Gastrocnemius medialis (tissue), 4 donors: ENCODE measurements at regions not wholly inside any gene's neighbourhood (a gene's known extent, or its start where the extent isn't known, plus 50 kb on each side); places are given as distances from the start of the nearest gene placed in this dataset.

Experiments
- ATAC-seq, 2 donors: fragments of 150-250 bp; one replicate each; pipeline ENCODE4 v1.9.1; 2016
- DNase-seq, 2 donors: peaks; one replicate each; pipeline ENCODE4 v3.0.0-alpha.2; 2019
- H3K27ac ChIP-seq, 4 donors: fragments of 200-600 bp; sonication (generic); 1 replicate in 1 of 4; 2 replicates in 3 of 4; pipeline ENCODE4 v1.5.1; 2016 to 2018; ENCODE audit warnings: mild to moderate bottlenecking in 2 of 4, moderate library complexity in 1 of 4
- H3K27me3 ChIP-seq, 3 donors: fragments of 200-600 bp; sonication (generic) in 2 of 3; 1 replicate in 1 of 3; 2 replicates in 2 of 3; pipeline versions ENCODE4 v1.5.1 to v1.6.0; 2016 to 2019; ENCODE audit warnings: mild to moderate bottlenecking in 1 of 3, moderate library complexity in 1 of 3
- H3K36me3 ChIP-seq, 2 donors: fragments of 200-600 bp; sonication (generic) in 1 of 2; one replicate each; pipeline ENCODE4 v1.5.1; 2017 to 2018
- H3K4me1 ChIP-seq, 2 donors: fragments of 200-600 bp; sonication (generic) in 1 of 2; one replicate each; pipeline ENCODE4 v1.5.1; 2016 to 2017; ENCODE audit warnings: mild to moderate bottlenecking in 2 of 2
- H3K4me3 ChIP-seq, 4 donors: fragments of 200-600 bp; sonication (generic) in 3 of 4; 1 replicate in 1 of 4; 2 replicates in 3 of 4; pipeline ENCODE4 v1.5.1; 2016 to 2019; ENCODE audit warnings: mild to moderate bottlenecking in 2 of 4
- H3K9me3 ChIP-seq, 3 donors: fragments of 200-600 bp; sonication (generic) in 2 of 3; 1 replicate in 1 of 3; 2 replicates in 2 of 3; pipeline ENCODE4 v1.5.1; 2016 to 2019
- CTCF ChIP-seq, 5 experiments: fragments of 450-650 bp in 3 of 5; fragments of 200-600 bp in 2 of 5; sonication (generic) in 2 of 5; IDR thresholded peaks in 4 of 5; conservative IDR thresholded peaks in 1 of 5; 1 replicate in 4 of 5; 2 replicates in 1 of 5; pipeline ENCODE4 v1.5.1; 2016 to 2019; ENCODE audit warnings: antibody characterized with exemption in 5 of 5, mild to moderate bottlenecking in 3 of 5, moderate library complexity in 3 of 5
- POLR2A ChIP-seq, 2 donors: fragments of 450-650 bp; IDR thresholded peaks; one replicate each; pipeline ENCODE4 v1.6.1; 2017; ENCODE audit warnings: antibody characterized with exemption in 2 of 2, mild to moderate bottlenecking in 2 of 2, moderate library complexity in 2 of 2
- in situ Hi-C, 4 donors: fragments of 200-750 bp; cut with MboI; loops; one replicate each; pipeline versions ENCODE4 v1.15.0 to v1.8.0; 2017; ENCODE audit warnings: low sequenced_read_pairs in 4 of 4
- intact Hi-C: fragments of 100-400 bp; cut with DNase I; formaldehyde crosslinking; loops from one replicate; pipeline ENCODE4 v1.15.1; 2023; ENCODE audit warnings: low total_unique reads

GRCh38 chr14:26281280-26281998 is 316.4 kb downstream of the NOVA1 start:
- no peak overlapping the region for H3K27ac ChIP-seq
- ATAC-seq (no peak), DNase-seq (no peak)
- no peaks in the 10 kb centered on the region for H3K9me3 ChIP-seq
- no peak overlapping the region for H3K4me3 ChIP-seq
- H3K36me3 ChIP-seq: no peaks in the 10 kb centered on the region
- no peak for TF ChIP-seq POLR2A (IDR thresholded peaks at IDR 0.05)
- no peak for TF ChIP-seq CTCF (IDR thresholded peaks at IDR 0.05 in 4 of 5, conservative IDR thresholded peaks at IDR 0.05 in 1 of 5)
- in situ Hi-C loops: no loop called here
- no peaks in the 10 kb centered on the region for H3K27me3 ChIP-seq
- no peaks in the 10 kb centered on the region for H3K4me1 ChIP-seq
- intact Hi-C loops: no loop called here

GRCh38 chr14:26276757-26277156 is 321.1 kb downstream of the NOVA1 start:
- Histone ChIP-seq H3K36me3 (no peaks in the 10 kb centered on the region), H3K4me1 (no peaks in the 10 kb centered on the region), H3K4me3 (no peak overlapping the region), H3K27ac (no peak overlapping the region), H3K27me3 (no peaks in the 10 kb centered on the region), H3K9me3 (no peaks in the 10 kb centered on the region)
- no peak for TF ChIP-seq POLR2A (IDR thresholded peaks at IDR 0.05)
- no peak for TF ChIP-seq CTCF (IDR thresholded peaks at IDR 0.05 in 4 of 5, conservative IDR thresholded peaks at IDR 0.05 in 1 of 5)
- DNase-seq (no peak), ATAC-seq (no peak)
- intact Hi-C loops: no loop called here
- in situ Hi-C loops: no loop called here

- H3K27ac ChIP-seq: no peak overlapping the region
- in situ Hi-C loops: no loop called here
- no peaks in the 10 kb centered on the region for H3K9me3 ChIP-seq
- H3K4me3 ChIP-seq: no peak overlapping the region
- no peak for ATAC-seq
- TF ChIP-seq CTCF (IDR thresholded peaks at IDR 0.05 in 4 of 5, conservative IDR thresholded peaks at IDR 0.05 in 1 of 5): no peak
- TF ChIP-seq POLR2A (IDR thresholded peaks at IDR 0.05): no peak
- intact Hi-C loops: no loop called here
- H3K27me3 ChIP-seq: no peaks in the 10 kb centered on the region
- no peaks in the 10 kb centered on the region for H3K36me3 ChIP-seq
- DNase-seq: no peak
- no peaks in the 10 kb centered on the region for H3K4me1 ChIP-seq
Measured at GRCh38 chr14:26265170-26265685, 332.6 kb downstream of the NOVA1 start.

- in situ Hi-C loops: no loop called here
Measured at GRCh38 chr14:26261368-26262122, 336.3 kb downstream of the NOVA1 start.

More at GRCh38 chr14:26261368-26262122, 336.3 kb downstream of the NOVA1 start:
- TF ChIP-seq POLR2A (IDR thresholded peaks at IDR 0.05) (no peak), CTCF (IDR thresholded peaks at IDR 0.05 in 4 of 5, conservative IDR thresholded peaks at IDR 0.05 in 1 of 5) (no peak)
- no peaks in the 10 kb centered on the region for H3K9me3 ChIP-seq
- H3K36me3 ChIP-seq: no peaks in the 10 kb centered on the region
- H3K4me1 ChIP-seq: no peaks in the 10 kb centered on the region
- ATAC-seq (no peak), DNase-seq (no peak)
- H3K27ac ChIP-seq: no peak overlapping the region
- H3K27me3 ChIP-seq: no peaks in the 10 kb centered on the region
- intact Hi-C loops: no loop called here
- no peak overlapping the region for H3K4me3 ChIP-seq
